Hepatocyte (in vitro differentiated cells): ENCODE measurements at regions not wholly inside any gene's neighbourhood (a gene's known extent, or its start where the extent isn't known, plus 50 kb on each side); places are given as distances from the start of the nearest gene placed in this dataset.

Experiments
- DNase-seq: peaks from one replicate; pipeline ENCODE4 v3.0.0-alpha.2; 2016; ENCODE audit warnings: low spot score
- H2AFZ ChIP-seq: fragments of 200-600 bp; sonication (generic); 2 replicates; pipeline ENCODE4 v1.6.0; 2016; ENCODE audit warnings: antibody characterized with exemption, mild to moderate bottlenecking
- H3K27ac ChIP-seq: fragments of 200-600 bp; sonication (generic); 2 replicates; pipeline ENCODE4 v1.5.1; 2016; ENCODE audit warnings: mild to moderate bottlenecking
- H3K27me3 ChIP-seq: fragments of 200-600 bp; sonication (generic); 2 replicates; pipeline ENCODE4 v1.6.1; 2016
- H3K36me3 ChIP-seq: fragments of 200-600 bp; sonication (generic); replicated peaks from 2 replicates; pipeline ENCODE4 v1.5.1; 2016; ENCODE audit warnings: low read depth; ENCODE audit not compliant: insufficient read depth
- H3K4me1 ChIP-seq: fragments of 200-600 bp; sonication (generic); 2 replicates; pipeline ENCODE4 v1.5.1; 2016; ENCODE audit warnings: mild to moderate bottlenecking, moderate library complexity; ENCODE audit not compliant: insufficient read depth
- H3K4me2 ChIP-seq: fragments of 200-600 bp; sonication (generic); 2 replicates; pipeline ENCODE4 v1.6.0; 2016
- H3K4me3 ChIP-seq: fragments of 200-600 bp; sonication (generic); 2 replicates; pipeline ENCODE4 v1.5.1; 2016; ENCODE audit warnings: mild to moderate bottlenecking
- H3K79me2 ChIP-seq: fragments of 200-600 bp; sonication (generic); 2 replicates; pipeline ENCODE4 v1.6.0; 2017; ENCODE audit warnings: mild to moderate bottlenecking
- H3K9me2 ChIP-seq: fragments of 200-600 bp; sonication (generic); replicated peaks from 2 replicates; pipeline ENCODE4 v1.6.0; 2017; ENCODE audit warnings: mild to moderate bottlenecking; ENCODE audit not compliant: insufficient read depth
- H3K9me3 ChIP-seq: fragments of 200-600 bp; sonication (generic); 2 replicates; pipeline ENCODE4 v1.5.1; 2016; ENCODE audit warnings: low read depth, mild to moderate bottlenecking
- H4K20me1 ChIP-seq: fragments of 200-600 bp; sonication (generic); 2 replicates; pipeline ENCODE4 v1.6.0; 2016; ENCODE audit warnings: mild to moderate bottlenecking; ENCODE audit not compliant: insufficient read depth, poor library complexity, severe bottlenecking
- EZH2 ChIP-seq: fragments of 200-600 bp; sonication (generic); IDR thresholded peaks from 2 replicates; pipeline ENCODE4 v1.6.1; 2016; ENCODE audit warnings: antibody characterized with exemption, mild to moderate bottlenecking, borderline replicate concordance
- EZH2phosphoT487 ChIP-seq: fragments of 200-600 bp; sonication (generic); IDR thresholded peaks from one replicate; pipeline ENCODE4 v1.6.1; 2018; ENCODE audit warnings: antibody characterized with exemption, mild to moderate bottlenecking, low read depth, moderate library complexity; ENCODE audit not compliant: unreplicated experiment, severe bottlenecking
- WGBS: methylation state at CpG from one replicate; pipeline ENCODE4 v1.1.6; 2016; ENCODE audit warnings: low lambda C conversion rate; ENCODE audit errors: missing lambda C conversion rate; 5-methylcytosine and 5-hydroxymethylcytosine counted together
- TF ChIP-seq, protein P1 (sequence below): fragments of 200-600 bp; sonication (generic); IDR thresholded peaks from 2 replicates; pipeline ENCODE4 v1.5.1; 2016; ENCODE audit warnings: antibody characterized with exemption, mild to moderate bottlenecking; ENCODE audit not compliant: poor library complexity

DNA sequence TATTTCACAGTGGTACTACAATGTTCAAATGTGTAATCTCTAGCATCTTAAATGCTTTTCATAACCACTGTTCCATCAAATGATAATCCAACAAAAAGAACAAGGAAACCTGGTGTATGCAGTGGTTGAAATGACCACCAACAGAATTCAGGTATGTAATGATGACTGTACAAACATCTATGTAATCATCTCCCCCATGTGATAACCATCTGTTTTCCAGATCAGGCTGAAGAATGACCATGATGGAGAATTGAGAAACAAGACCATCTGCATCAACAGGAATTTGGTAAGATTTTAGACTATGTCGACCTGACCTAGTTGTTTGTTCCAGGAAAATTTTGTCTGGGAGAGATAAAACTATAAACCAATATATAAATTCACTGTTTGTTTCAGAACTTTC is 81.3 kb upstream of the ASCC3 start:
- Histone ChIP-seq H3K4me3 (no peak overlapping the region), H3K9me2 (no peaks in the 10 kb centered on the region), H3K4me2 (no peak overlapping the region), H3K27ac (no peak overlapping the region), H3K36me3 (no peaks in the 10 kb centered on the region), H2AFZ (no peak overlapping the region), H3K9me3 (no peaks in the 10 kb centered on the region), H3K27me3 (no peaks in the 10 kb centered on the region), H3K79me2 (no peaks in the 10 kb centered on the region), H4K20me1 (no peaks in the 10 kb centered on the region), H3K4me1 (no peaks in the 10 kb centered on the region)
- TF ChIP-seq EZH2phosphoT487 (no peak), EZH2 (no peak)
- TF ChIP-seq, protein P1, sequence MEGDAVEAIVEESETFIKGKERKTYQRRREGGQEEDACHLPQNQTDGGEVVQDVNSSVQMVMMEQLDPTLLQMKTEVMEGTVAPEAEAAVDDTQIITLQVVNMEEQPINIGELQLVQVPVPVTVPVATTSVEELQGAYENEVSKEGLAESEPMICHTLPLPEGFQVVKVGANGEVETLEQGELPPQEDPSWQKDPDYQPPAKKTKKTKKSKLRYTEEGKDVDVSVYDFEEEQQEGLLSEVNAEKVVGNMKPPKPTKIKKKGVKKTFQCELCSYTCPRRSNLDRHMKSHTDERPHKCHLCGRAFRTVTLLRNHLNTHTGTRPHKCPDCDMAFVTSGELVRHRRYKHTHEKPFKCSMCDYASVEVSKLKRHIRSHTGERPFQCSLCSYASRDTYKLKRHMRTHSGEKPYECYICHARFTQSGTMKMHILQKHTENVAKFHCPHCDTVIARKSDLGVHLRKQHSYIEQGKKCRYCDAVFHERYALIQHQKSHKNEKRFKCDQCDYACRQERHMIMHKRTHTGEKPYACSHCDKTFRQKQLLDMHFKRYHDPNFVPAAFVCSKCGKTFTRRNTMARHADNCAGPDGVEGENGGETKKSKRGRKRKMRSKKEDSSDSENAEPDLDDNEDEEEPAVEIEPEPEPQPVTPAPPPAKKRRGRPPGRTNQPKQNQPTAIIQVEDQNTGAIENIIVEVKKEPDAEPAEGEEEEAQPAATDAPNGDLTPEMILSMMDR = no peak
- 90% methylated on average over 1 of the region's 1 CpG for WGBS
- no peak for DNase-seq

DNA sequence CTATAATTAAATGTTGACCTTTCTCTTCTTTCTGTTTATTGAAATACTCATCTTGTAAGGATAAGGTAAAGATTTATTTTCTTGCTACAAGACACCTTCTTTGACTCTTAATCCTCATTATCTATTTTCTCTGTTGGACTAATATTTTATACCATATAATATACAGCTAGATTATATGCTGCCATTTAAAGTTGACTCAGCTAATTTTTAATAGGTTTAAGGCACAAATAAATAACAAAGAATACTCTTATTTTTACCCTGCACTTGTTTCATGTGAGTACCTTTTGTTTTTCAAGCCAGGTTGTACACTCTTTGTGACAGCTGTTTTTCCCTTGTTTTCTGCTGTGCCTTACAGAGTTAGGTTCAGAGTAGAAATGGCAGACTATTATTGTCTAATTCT is 83.9 kb upstream of the ASCC3 start:
- Histone ChIP-seq H3K79me2 (no peaks in the 10 kb centered on the region), H3K36me3 (no peaks in the 10 kb centered on the region), H3K9me3 (no peaks in the 10 kb centered on the region), H3K27ac (no peak overlapping the region), H3K4me3 (no peak overlapping the region), H3K4me2 (no peak overlapping the region), H3K27me3 (no peaks in the 10 kb centered on the region), H4K20me1 (no peaks in the 10 kb centered on the region), H3K4me1 (no peaks in the 10 kb centered on the region), H2AFZ (no peak overlapping the region), H3K9me2 (no peaks in the 10 kb centered on the region)
- no peak for DNase-seq
- TF ChIP-seq EZH2phosphoT487 (no peak), EZH2 (no peak)
- TF ChIP-seq, protein P1 = no peak

DNA sequence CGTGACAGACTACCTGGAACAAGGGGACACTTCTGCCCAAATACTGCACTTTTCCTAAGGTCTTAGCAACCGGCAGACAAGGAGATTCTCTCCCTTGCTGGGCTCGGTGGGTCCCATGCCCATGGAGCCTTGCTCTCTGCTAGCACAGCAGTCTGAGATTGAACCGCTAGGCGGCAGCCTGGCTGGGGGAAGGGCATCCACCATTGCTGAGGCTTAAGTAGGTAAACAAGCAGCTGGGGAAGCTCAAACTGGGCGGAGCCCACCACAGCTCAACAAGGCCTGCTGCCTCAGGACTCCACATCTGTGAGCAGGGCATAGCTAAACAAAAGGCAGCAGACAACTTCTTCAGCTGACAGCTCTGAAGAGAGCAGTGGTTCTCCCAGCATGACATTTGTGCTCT is 87.8 kb upstream of the ASCC3 start:
- Histone ChIP-seq H3K9me2 (no peaks in the 10 kb centered on the region), H3K9me3 (no peaks in the 10 kb centered on the region), H3K27me3 (no peaks in the 10 kb centered on the region), H3K4me2 (no peak overlapping the region), H3K36me3 (no peaks in the 10 kb centered on the region), H4K20me1 (no peaks in the 10 kb centered on the region), H3K4me1 (no peaks in the 10 kb centered on the region), H3K27ac (no peak overlapping the region), H3K79me2 (no peaks in the 10 kb centered on the region), H2AFZ (no peak overlapping the region), H3K4me3 (no peak overlapping the region)
- TF ChIP-seq EZH2 = no peak
- TF ChIP-seq, protein P1 = no peak
- no peak for DNase-seq
- WGBS = 81% methylated on average over 5 of the region's 6 CpGs

DNA sequence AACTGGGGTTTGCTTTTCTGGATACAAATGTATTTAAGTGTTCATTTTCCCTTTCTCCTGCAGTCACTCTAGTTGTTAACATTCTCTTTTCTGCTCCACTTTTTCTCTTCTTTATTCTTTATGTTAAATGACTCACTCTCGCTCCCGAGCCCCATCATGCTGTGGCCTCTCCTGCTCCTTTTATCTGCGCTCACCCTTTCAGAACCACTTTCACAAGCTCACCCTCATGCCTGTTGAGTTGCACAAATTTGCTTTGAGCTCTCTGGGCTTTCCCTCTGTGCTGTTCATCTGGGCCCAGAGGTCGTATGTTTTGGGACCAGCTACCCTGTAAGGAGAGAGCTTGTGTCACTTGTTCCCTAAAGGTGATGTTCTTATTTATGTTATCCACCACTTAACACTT is 98.1 kb upstream of the ASCC3 start:
- no peak overlapping the region for H2AFZ ChIP-seq

More for the DNA sequence above, 98.1 kb upstream of the ASCC3 start:
- no peak for DNase-seq
- no peaks in the 10 kb centered on the region for H3K9me2 ChIP-seq
- no peaks in the 10 kb centered on the region for H3K27me3 ChIP-seq
- H3K4me2 ChIP-seq = no peak overlapping the region
- no peaks in the 10 kb centered on the region for H3K36me3 ChIP-seq
- H4K20me1 ChIP-seq = no peaks in the 10 kb centered on the region
- no peaks in the 10 kb centered on the region for H3K4me1 ChIP-seq
- H3K9me3 ChIP-seq = no peaks in the 10 kb centered on the region
- H3K27ac ChIP-seq = no peak overlapping the region
- no peak overlapping the region for H3K4me3 ChIP-seq
- WGBS = 72% methylated on average over 4 of the region's 4 CpGs
- no peaks in the 10 kb centered on the region for H3K79me2 ChIP-seq
- TF ChIP-seq EZH2 (no peak), EZH2phosphoT487 (no peak)
- TF ChIP-seq, protein P1 = no peak
